Suprapubic skin (tissue), 4 donors: ENCODE measurements at regions not wholly inside any gene's neighbourhood (a gene's known extent, or its start where the extent isn't known, plus 50 kb on each side); places are given as distances from the start of the nearest gene placed in this dataset.

ENCODE experiments used
- DNase-seq, 2 donors: peaks; one replicate each; pipeline ENCODE4 v3.0.0-alpha.2; 2019; ENCODE audit warnings: low spot score in 2 of 2
- H3K27ac ChIP-seq: fragments of 200-600 bp; sonication (generic); one replicate; pipeline ENCODE4 v1.5.1; 2019
- H3K27me3 ChIP-seq: fragments of 200-600 bp; sonication (generic); one replicate; pipeline ENCODE4 v1.5.1; 2019
- H3K36me3 ChIP-seq: fragments of 200-600 bp; sonication (generic); one replicate; pipeline ENCODE4 v1.5.1; 2019
- H3K4me1 ChIP-seq: fragments of 200-600 bp; sonication (generic); one replicate; pipeline ENCODE4 v1.5.1; 2019
- H3K4me3 ChIP-seq: fragments of 200-600 bp; sonication (generic); one replicate; pipeline ENCODE4 v1.5.1; 2019; ENCODE audit warnings: mild to moderate bottlenecking
- H3K9me3 ChIP-seq: fragments of 200-600 bp; sonication (generic); one replicate; pipeline ENCODE4 v1.5.1; 2019
- CTCF ChIP-seq, 2 donors: fragments of 200-600 bp in 1 of 2; fragments of 450-650 bp in 1 of 2; sonication (generic) in 1 of 2; IDR thresholded peaks; one replicate each; pipeline ENCODE4 v1.5.1; 2016 to 2019; ENCODE audit warnings: antibody characterized with exemption in 2 of 2, mild to moderate bottlenecking in 1 of 2, moderate library complexity in 1 of 2
- EP300 ChIP-seq: sonication (generic); formaldehyde crosslinking; IDR thresholded peaks from one replicate; pipeline ENCODE4 v1.6.1; 2017; ENCODE audit warnings: antibody characterized with exemption
- POLR2A ChIP-seq, 2 donors: fragments of 450-650 bp; IDR thresholded peaks; one replicate each; pipeline ENCODE4 v1.6.1; 2017; ENCODE audit warnings: antibody characterized with exemption in 2 of 2, mild to moderate bottlenecking in 2 of 2, moderate library complexity in 2 of 2
- POLR2AphosphoS5 ChIP-seq, 3 donors: sonication (generic); formaldehyde crosslinking; IDR thresholded peaks; one replicate each; pipeline ENCODE4 v1.6.1; 2017; ENCODE audit warnings: antibody characterized with exemption in 3 of 3
- WGBS: methylation state at CpG from one replicate; pipeline ENCODE4 v1.1.5; 2018; 5-methylcytosine and 5-hydroxymethylcytosine counted together

GRCh38 chr5:81800797-81801196 is 49.9 kb upstream of the SSBP2 start:
- no peak for TF ChIP-seq POLR2AphosphoS5 (IDR thresholded peaks at IDR 0.05)
- TF ChIP-seq CTCF (IDR thresholded peaks at IDR 0.05) = no peak
- TF ChIP-seq EP300 = no peak
- no peak for TF ChIP-seq POLR2A (IDR thresholded peaks at IDR 0.05)
- Histone ChIP-seq H3K9me3 (no peaks in the 10 kb centered on the region), H3K36me3 (no peaks in the 10 kb centered on the region), H3K27ac (no peak overlapping the region), H3K4me3 (no peak overlapping the region), H3K4me1 (peaks cover 4% of the 10 kb centered on the region), H3K27me3 (no peaks in the 10 kb centered on the region)
- WGBS = 41% methylated on average over 1 of the region's 1 CpG
- no peak for DNase-seq
